ENCODE measurements at regions not wholly inside any gene's neighbourhood (a gene's known extent, or its start where the extent isn't known, plus 50 kb on each side); places are given as distances from the start of the nearest gene placed in this dataset.
"Not testable (repeated sequence)": the region's sequence is repeated elsewhere in the genome, so short reads cannot be mapped to it uniquely, and the experiment has no call there.

GRCh38 chr2:128594651-128594910, 275.9 kb upstream of the HS6ST1 start:
- no peak for DNase-seq (ENCODE audit: low spot score)
- intact Hi-C loops (cut with DNase I), result no loop called here

GRCh38 chr2:128594953-128595677, 276.4 kb upstream of the HS6ST1 start:
- intact Hi-C loops (cut with DNase I), result loop anchor here in 1 of 2 donors (5.0 kb wide), 1 partner anchor 518 kb away; no protein-coding TSS in a partner anchor
- DNase-seq (ENCODE audit: low spot score), result no peak

GRCh38 chr2:128595763-128596395, 277.2 kb upstream of the HS6ST1 start:
- intact Hi-C loops (cut with DNase I), result loop anchor here in 1 of 2 donors (5.0 kb wide), 1 partner anchor 519 kb away; no protein-coding TSS in a partner anchor
- DNase-seq (ENCODE audit: low spot score), result no peak

- no peak for DNase-seq (ENCODE audit: low spot score)
- intact Hi-C loops (cut with DNase I), result loop anchor here in 1 of 2 donors (5.0 kb wide), 1 partner anchor 519 kb away; no protein-coding TSS in a partner anchor
Observed at GRCh38 chr2:128596396-128597120, 277.9 kb upstream of the HS6ST1 start.

- no peak for DNase-seq (ENCODE audit: low spot score)
- intact Hi-C loops (cut with DNase I), result loop anchor here in 1 of 2 donors (5.0 kb wide), 1 partner anchor 520 kb away; no protein-coding TSS in a partner anchor
Observed at GRCh38 chr2:128597121-128597762, 278.6 kb upstream of the HS6ST1 start.

GRCh38 chr2:128598260-128598659, 279.6 kb upstream of the HS6ST1 start:
- not testable (repeated sequence) for DNase-seq (ENCODE audit: low spot score)
- intact Hi-C loops (cut with DNase I), result loop anchor here in 1 of 2 donors (5.0 kb wide), 1 partner anchor 521 kb away; no protein-coding TSS in a partner anchor

GRCh38 chr2:128598862-128599441, 280.3 kb upstream of the HS6ST1 start:
- DNase-seq (ENCODE audit: low spot score), result no peak
- intact Hi-C loops (cut with DNase I), result loop anchor here in 1 of 2 donors (5.0 kb wide), 1 partner anchor 522 kb away; no protein-coding TSS in a partner anchor

GRCh38 chr2:128599700-128600099, 281.0 kb upstream of the HS6ST1 start:
- intact Hi-C loops (cut with DNase I), result loop anchor here in 1 of 2 donors (5.0 kb wide), 1 partner anchor 522 kb away; no protein-coding TSS in a partner anchor
- peak; percentile 56 for DNase-seq (ENCODE audit: low spot score)

- intact Hi-C loops (cut with DNase I), result no loop called here
Observed at GRCh38 chr2:128600581-128601297, 282.1 kb upstream of the HS6ST1 start.

GRCh38 chr2:128601298-128602037, 282.8 kb upstream of the HS6ST1 start:
- peak; percentile 66 for DNase-seq (ENCODE audit: low spot score)
- intact Hi-C loops (cut with DNase I), result no loop called here

More at GRCh38 chr2:128600581-128601297, 282.1 kb upstream of the HS6ST1 start:
- DNase-seq (ENCODE audit: low spot score), result no peak

- DNase-seq (ENCODE audit: low spot score), result peak; percentile 68
- intact Hi-C loops (cut with DNase I), result no loop called here
Observed at GRCh38 chr2:128602038-128602698, 283.5 kb upstream of the HS6ST1 start.

GRCh38 chr2:128602699-128603101, 284.0 kb upstream of the HS6ST1 start:
- no peak for DNase-seq (ENCODE audit: low spot score)
- intact Hi-C loops (cut with DNase I), result no loop called here

GRCh38 chr2:128603411-128603924, 284.8 kb upstream of the HS6ST1 start:
- DNase-seq (ENCODE audit: low spot score), result peak; percentile 79
- intact Hi-C loops (cut with DNase I), result no loop called here

- DNase-seq (ENCODE audit: low spot score), result peak; percentile 32
- intact Hi-C loops (cut with DNase I), result no loop called here
Observed at GRCh38 chr2:128604045-128604444, 285.4 kb upstream of the HS6ST1 start.

- intact Hi-C loops (cut with DNase I), result not testable (repeated sequence)
- DNase-seq (ENCODE audit: low spot score), result peak; percentile 30
Observed at GRCh38 chr2:128604581-128604980, 285.9 kb upstream of the HS6ST1 start.

GRCh38 chr2:128605421-128605820, 286.8 kb upstream of the HS6ST1 start:
- peak; percentile 38 for DNase-seq (ENCODE audit: low spot score)

GRCh38 chr2:128605931-128606330, 287.3 kb upstream of the HS6ST1 start:
- peak; percentile 48 for DNase-seq (ENCODE audit: low spot score)
- intact Hi-C loops (cut with DNase I), result no loop called here

More at GRCh38 chr2:128605421-128605820, 286.8 kb upstream of the HS6ST1 start:
- intact Hi-C loops (cut with DNase I), result no loop called here

Data from posterior vena cava (tissue), 2 donors.